NOMO-1 (cell line): ENCODE measurements at regions not wholly inside any gene's neighbourhood (a gene's known extent, or its start where the extent isn't known, plus 50 kb on each side); places are given as distances from the start of the nearest gene placed in this dataset.

ENCODE experiments used
- DNase-seq, 2 experiments: peaks; one replicate each; lab custom pipeline; 2025; ENCODE audit not compliant: unreplicated experiment in 2 of 2; lab: John Stamatoyannopoulos, UW

GRCh38 chr6:93975159-93975558 is 555.8 kb upstream of the EPHA7 start:
- no peak for DNase-seq

- no peak for DNase-seq
Measured at GRCh38 chr6:93974332-93974731, 555.0 kb upstream of the EPHA7 start.

- DNase-seq = no peak
Measured at GRCh38 chr6:93972791-93973190, 553.4 kb upstream of the EPHA7 start.

- no peak for DNase-seq
Measured at GRCh38 chr6:93970684-93971083, 551.3 kb upstream of the EPHA7 start.

GRCh38 chr6:93968126-93968525 is 548.8 kb upstream of the EPHA7 start:
- DNase-seq = no peak

GRCh38 chr6:93964926-93965325 is 545.6 kb upstream of the EPHA7 start:
- no peak for DNase-seq

GRCh38 chr6:93964321-93964720 is 545.0 kb upstream of the EPHA7 start:
- DNase-seq = no peak

GRCh38 chr6:93962566-93962965 is 543.2 kb upstream of the EPHA7 start:
- no peak for DNase-seq

GRCh38 chr6:93954584-93954983 is 535.2 kb upstream of the EPHA7 start:
- DNase-seq = no peak

- no peak for DNase-seq
Measured at GRCh38 chr6:93943661-93944060, 524.3 kb upstream of the EPHA7 start.

GRCh38 chr6:93940381-93940780 is 521.0 kb upstream of the EPHA7 start:
- no peak for DNase-seq

- no peak for DNase-seq
Measured at GRCh38 chr6:93932175-93932574, 512.8 kb upstream of the EPHA7 start.

- DNase-seq = no peak
Measured at GRCh38 chr6:93927731-93928130, 508.4 kb upstream of the EPHA7 start.

GRCh38 chr6:93919365-93919764 is 500.0 kb upstream of the EPHA7 start:
- DNase-seq = no peak

- no peak for DNase-seq
Measured at GRCh38 chr6:93918258-93918657, 498.9 kb upstream of the EPHA7 start.

GRCh38 chr6:93917216-93917615 is 497.9 kb upstream of the EPHA7 start:
- DNase-seq = no peak

GRCh38 chr6:93916716-93917115 is 497.4 kb upstream of the EPHA7 start:
- no peak for DNase-seq

- no peak for DNase-seq
Measured at GRCh38 chr6:93915961-93916360, 496.6 kb upstream of the EPHA7 start.

- no peak for DNase-seq
Measured at GRCh38 chr6:93902517-93902916, 483.2 kb upstream of the EPHA7 start.

- DNase-seq = no peak
Measured at GRCh38 chr6:93900142-93900541, 480.8 kb upstream of the EPHA7 start.

GRCh38 chr6:93896081-93896480 is 476.7 kb upstream of the EPHA7 start:
- DNase-seq = no peak

GRCh38 chr6:93894521-93894920 is 475.2 kb upstream of the EPHA7 start:
- DNase-seq = no peak

GRCh38 chr6:93889713-93890112 is 470.4 kb upstream of the EPHA7 start:
- DNase-seq = no peak

- DNase-seq = no peak
Measured at GRCh38 chr6:93886416-93886815, 467.1 kb upstream of the EPHA7 start.
